ENCODE measurements at regions not wholly inside any gene's neighbourhood (a gene's known extent, or its start where the extent isn't known, plus 50 kb on each side); places are given as distances from the start of the nearest gene placed in this dataset.

- no peak for DNase-seq (ENCODE audit: low read depth)
Observed at GRCh38 chr2:104163611-104164130, 690.2 kb upstream of the POU3F3 start.

GRCh38 chr2:104164721-104165252, 689.1 kb upstream of the POU3F3 start:
- DNase-seq (ENCODE audit: low read depth): no peak

GRCh38 chr2:104177179-104177578, 676.7 kb upstream of the POU3F3 start:
- no peak for DNase-seq (ENCODE audit: low read depth)

- no peak for DNase-seq (ENCODE audit: low read depth)
Observed at GRCh38 chr2:104179644-104180043, 674.3 kb upstream of the POU3F3 start.

- no peak for DNase-seq (ENCODE audit: low read depth)
Observed at GRCh38 chr2:104200533-104201168, 653.3 kb upstream of the POU3F3 start.

- no peak for DNase-seq (ENCODE audit: low read depth)
Observed at GRCh38 chr2:104213758-104214157, 640.2 kb upstream of the POU3F3 start.

GRCh38 chr2:104215269-104216161, 638.4 kb upstream of the POU3F3 start:
- DNase-seq (ENCODE audit: low read depth): no peak

GRCh38 chr2:104233591-104233990, 620.3 kb upstream of the POU3F3 start:
- no peak for DNase-seq (ENCODE audit: low read depth)

- no peak for DNase-seq (ENCODE audit: low read depth)
Observed at GRCh38 chr2:104236491-104236890, 617.4 kb upstream of the POU3F3 start.

GRCh38 chr2:104240984-104241383, 612.9 kb upstream of the POU3F3 start:
- no peak for DNase-seq (ENCODE audit: low read depth)

GRCh38 chr2:104249629-104250028, 604.3 kb upstream of the POU3F3 start:
- no peak for DNase-seq (ENCODE audit: low read depth)

- no peak for DNase-seq (ENCODE audit: low read depth)
Observed at GRCh38 chr2:104250635-104251034, 603.3 kb upstream of the POU3F3 start.

- DNase-seq (ENCODE audit: low read depth): no peak
Observed at GRCh38 chr2:104254017-104254416, 599.9 kb upstream of the POU3F3 start.

- DNase-seq (ENCODE audit: low read depth): no peak
Observed at GRCh38 chr2:104262714-104263113, 591.2 kb upstream of the POU3F3 start.

- DNase-seq (ENCODE audit: low read depth): no peak
Observed at GRCh38 chr2:104279646-104280045, 574.3 kb upstream of the POU3F3 start.

- no peak for DNase-seq (ENCODE audit: low read depth)
Observed at GRCh38 chr2:104280216-104280615, 573.7 kb upstream of the POU3F3 start.

GRCh38 chr2:104286841-104287240, 567.1 kb upstream of the POU3F3 start:
- DNase-seq (ENCODE audit: low read depth): no peak

GRCh38 chr2:104289651-104290565, 564.0 kb upstream of the POU3F3 start:
- DNase-seq (ENCODE audit: low read depth): no peak

- no peak for DNase-seq (ENCODE audit: low read depth)
Observed at GRCh38 chr2:104290566-104290891, 563.4 kb upstream of the POU3F3 start.

GRCh38 chr2:104312684-104313083, 541.2 kb upstream of the POU3F3 start:
- no peak for DNase-seq (ENCODE audit: low read depth)

GRCh38 chr2:104318001-104318665, 535.8 kb upstream of the POU3F3 start:
- DNase-seq (ENCODE audit: low read depth): no peak

Data from GM04503 (cell line).